Liver (tissue), 3 donors: ENCODE measurements at regions not wholly inside any gene's neighbourhood (a gene's known extent, or its start where the extent isn't known, plus 50 kb on each side); places are given as distances from the start of the nearest gene placed in this dataset.

Source experiments
- HNF4G ChIP-seq: IDR thresholded peaks from 2 replicates; pipeline ENCODE4 v1.6.1; 2016; ENCODE audit warnings: antibody characterized with exemption
- RAD21 ChIP-seq, 2 donors: IDR thresholded peaks; 2 replicates each; pipeline ENCODE4 v1.6.1; 2016; ENCODE audit warnings: antibody characterized with exemption in 2 of 2, mild to moderate bottlenecking in 2 of 2
- REST ChIP-seq: IDR thresholded peaks from 2 replicates; pipeline ENCODE4 v1.6.1; 2016; ENCODE audit warnings: antibody characterized with exemption, mild to moderate bottlenecking
- TF ChIP-seq, protein P1 (sequence below): fragments of 150-350 bp; IDR thresholded peaks from 2 replicates; pipeline ENCODE4 v1.5.1; 2017; ENCODE audit warnings: improper control_type of control experiment, low read depth, low read length; ENCODE audit not compliant: missing input control
- TF ChIP-seq, protein P2 (sequence below): IDR thresholded peaks from 2 replicates; pipeline ENCODE4 v1.6.1; 2016; ENCODE audit warnings: antibody characterized with exemption
- donor health status: healthy.
- donor health status: healthy.

- TF ChIP-seq, protein P1, sequence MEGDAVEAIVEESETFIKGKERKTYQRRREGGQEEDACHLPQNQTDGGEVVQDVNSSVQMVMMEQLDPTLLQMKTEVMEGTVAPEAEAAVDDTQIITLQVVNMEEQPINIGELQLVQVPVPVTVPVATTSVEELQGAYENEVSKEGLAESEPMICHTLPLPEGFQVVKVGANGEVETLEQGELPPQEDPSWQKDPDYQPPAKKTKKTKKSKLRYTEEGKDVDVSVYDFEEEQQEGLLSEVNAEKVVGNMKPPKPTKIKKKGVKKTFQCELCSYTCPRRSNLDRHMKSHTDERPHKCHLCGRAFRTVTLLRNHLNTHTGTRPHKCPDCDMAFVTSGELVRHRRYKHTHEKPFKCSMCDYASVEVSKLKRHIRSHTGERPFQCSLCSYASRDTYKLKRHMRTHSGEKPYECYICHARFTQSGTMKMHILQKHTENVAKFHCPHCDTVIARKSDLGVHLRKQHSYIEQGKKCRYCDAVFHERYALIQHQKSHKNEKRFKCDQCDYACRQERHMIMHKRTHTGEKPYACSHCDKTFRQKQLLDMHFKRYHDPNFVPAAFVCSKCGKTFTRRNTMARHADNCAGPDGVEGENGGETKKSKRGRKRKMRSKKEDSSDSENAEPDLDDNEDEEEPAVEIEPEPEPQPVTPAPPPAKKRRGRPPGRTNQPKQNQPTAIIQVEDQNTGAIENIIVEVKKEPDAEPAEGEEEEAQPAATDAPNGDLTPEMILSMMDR: no peak
- TF ChIP-seq HNF4G (no peak), RAD21 (IDR thresholded peaks at IDR 0.05) (no peak), REST (no peak)
- TF ChIP-seq, protein P2, sequence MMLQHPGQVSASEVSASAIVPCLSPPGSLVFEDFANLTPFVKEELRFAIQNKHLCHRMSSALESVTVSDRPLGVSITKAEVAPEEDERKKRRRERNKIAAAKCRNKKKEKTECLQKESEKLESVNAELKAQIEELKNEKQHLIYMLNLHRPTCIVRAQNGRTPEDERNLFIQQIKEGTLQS: no peak
Measured at GRCh38 chr12:113575386-113575785, 103.7 kb upstream of the LHX5 start.
